GM13976 (cell line): ENCODE measurements at regions not wholly inside any gene's neighbourhood (a gene's known extent, or its start where the extent isn't known, plus 50 kb on each side); places are given as distances from the start of the nearest gene placed in this dataset.

ENCODE experiments used
- DNase-seq: peaks from one replicate; pipeline ENCODE4 v3.0.0; 2012; ENCODE audit warnings: low spot score
- in situ Hi-C: fragments of 300-500 bp; cut with MboI; formaldehyde crosslinking; loops from one replicate; pipeline ENCODE4 v1.12.0; 2022; ENCODE audit warnings: low sequenced_read_pairs, mixed read lengths, inconsistent platforms; ENCODE audit not compliant: unreplicated experiment
- TF ChIP-seq, protein P1 (sequence below): IDR thresholded peaks from 2 replicates; pipeline ENCODE4 v1.5.1; 2012; ENCODE audit warnings: borderline replicate concordance, mild to moderate bottlenecking; ENCODE audit not compliant: insufficient read depth; ENCODE audit errors: extremely low read depth, missing control alignments, control extremely low read depth

DNA sequence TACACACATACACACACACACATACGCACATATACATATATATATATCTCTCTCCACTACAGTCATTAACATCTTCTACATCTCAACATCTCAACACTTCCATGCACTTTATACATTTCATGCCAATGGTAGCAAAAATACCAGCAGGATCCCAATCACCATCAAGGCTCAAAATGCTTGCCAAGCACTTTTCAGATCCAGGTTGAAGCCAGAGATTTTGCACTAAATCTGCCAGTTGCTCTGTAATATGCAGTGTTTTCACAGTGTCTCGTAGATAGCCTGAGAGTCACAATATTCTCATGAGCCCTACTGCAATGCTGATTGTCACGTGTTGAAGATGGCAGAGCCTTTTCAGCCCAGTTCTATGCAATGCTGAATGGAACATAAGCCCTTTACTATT, 1140.9 kb upstream of the C9orf72 start:
- TF ChIP-seq, protein P1, sequence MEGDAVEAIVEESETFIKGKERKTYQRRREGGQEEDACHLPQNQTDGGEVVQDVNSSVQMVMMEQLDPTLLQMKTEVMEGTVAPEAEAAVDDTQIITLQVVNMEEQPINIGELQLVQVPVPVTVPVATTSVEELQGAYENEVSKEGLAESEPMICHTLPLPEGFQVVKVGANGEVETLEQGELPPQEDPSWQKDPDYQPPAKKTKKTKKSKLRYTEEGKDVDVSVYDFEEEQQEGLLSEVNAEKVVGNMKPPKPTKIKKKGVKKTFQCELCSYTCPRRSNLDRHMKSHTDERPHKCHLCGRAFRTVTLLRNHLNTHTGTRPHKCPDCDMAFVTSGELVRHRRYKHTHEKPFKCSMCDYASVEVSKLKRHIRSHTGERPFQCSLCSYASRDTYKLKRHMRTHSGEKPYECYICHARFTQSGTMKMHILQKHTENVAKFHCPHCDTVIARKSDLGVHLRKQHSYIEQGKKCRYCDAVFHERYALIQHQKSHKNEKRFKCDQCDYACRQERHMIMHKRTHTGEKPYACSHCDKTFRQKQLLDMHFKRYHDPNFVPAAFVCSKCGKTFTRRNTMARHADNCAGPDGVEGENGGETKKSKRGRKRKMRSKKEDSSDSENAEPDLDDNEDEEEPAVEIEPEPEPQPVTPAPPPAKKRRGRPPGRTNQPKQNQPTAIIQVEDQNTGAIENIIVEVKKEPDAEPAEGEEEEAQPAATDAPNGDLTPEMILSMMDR = no peak
- in situ Hi-C loops = no loop called here
- DNase-seq = no peak

DNA sequence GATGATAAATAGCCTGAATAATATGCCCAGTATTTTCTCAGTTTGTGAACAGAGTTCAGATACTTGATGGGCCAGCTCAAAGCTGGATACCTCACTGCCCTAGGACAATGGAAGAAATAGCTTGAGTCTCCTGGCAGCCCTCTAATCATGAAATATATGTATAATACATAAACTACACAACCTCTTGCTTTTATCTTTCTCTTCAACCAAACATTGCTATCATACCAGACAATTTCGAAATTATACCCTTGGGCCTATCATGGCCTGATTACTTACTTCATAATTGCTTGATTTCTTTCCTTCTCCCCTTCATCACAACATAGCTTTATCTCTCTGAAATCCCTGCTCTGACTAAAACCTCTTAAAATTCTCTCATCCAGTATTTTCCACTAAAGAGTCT, 1144.9 kb upstream of the C9orf72 start:
- TF ChIP-seq, protein P1 = no peak
- in situ Hi-C loops = no loop called here
- DNase-seq = no peak

DNA sequence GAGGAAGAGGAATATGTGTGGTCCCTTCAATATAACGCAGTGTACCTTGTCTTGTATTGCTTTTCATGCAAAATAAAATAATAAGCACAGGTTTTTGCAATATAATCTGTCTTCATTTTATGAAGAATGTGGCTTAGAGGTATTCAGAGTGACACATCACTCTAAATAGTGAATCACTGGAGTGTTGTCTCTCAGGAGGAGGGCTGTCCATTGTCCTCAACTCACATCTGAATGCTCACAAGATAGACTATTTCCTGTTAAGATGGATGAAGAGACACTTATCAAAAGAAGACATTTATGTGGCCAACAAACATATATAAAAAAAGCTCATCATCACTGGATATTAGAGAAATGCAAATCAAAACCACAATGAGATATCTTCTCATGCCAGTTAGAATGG, 1147.5 kb upstream of the C9orf72 start:
- in situ Hi-C loops = no loop called here
- DNase-seq = no peak
- TF ChIP-seq, protein P1 = no peak

DNA sequence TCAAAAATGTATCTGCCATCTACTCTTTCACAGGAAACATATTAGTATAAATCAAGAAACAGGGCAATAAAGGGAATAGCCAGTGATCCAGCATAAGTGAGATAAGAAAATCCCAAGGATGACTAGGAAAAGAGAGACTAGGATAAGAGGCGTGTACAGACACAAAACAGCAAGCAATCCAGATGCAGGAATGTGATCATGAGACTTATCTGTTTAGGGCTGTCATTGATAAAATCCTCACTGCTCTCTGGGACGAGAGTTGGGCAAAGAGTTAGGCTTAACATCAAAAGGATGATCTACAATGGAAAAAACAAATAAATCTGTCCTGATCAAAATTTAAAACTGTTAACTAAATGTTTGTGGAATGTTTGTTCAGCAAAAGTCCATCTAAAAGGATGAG, 1156.8 kb upstream of the C9orf72 start:
- TF ChIP-seq, protein P1 = no peak
- DNase-seq = no peak
- in situ Hi-C loops = no loop called here

DNA sequence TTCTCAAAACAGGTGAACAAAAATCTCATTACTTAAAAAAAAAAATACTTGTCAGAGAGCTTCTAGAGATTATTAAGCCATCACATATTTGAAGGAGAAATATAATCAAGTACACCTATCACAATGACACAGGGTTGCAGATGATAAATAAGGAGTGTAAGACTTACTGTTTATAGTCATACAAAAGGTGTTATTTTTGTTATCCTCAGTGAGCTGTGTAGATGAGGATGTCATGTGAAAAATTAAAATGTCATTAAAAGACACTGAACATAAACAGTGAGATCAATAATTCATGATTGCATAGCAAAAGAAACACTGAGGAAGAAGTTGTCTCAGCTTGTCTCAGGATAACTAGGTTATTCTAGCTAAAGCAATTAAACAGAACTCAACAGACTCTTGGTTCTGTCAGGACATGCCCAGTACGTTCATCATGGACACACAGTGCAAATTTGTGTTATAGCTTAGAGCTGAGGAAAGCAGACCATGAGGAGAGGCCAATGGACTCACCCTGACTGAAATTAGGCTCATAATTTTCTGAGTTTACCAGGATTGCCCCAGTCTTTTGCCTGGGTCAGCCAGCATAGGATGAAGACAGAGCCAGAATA, 1162.6 kb upstream of the C9orf72 start:
- in situ Hi-C loops = no loop called here
- DNase-seq = no peak
- TF ChIP-seq, protein P1 = no peak

DNA sequence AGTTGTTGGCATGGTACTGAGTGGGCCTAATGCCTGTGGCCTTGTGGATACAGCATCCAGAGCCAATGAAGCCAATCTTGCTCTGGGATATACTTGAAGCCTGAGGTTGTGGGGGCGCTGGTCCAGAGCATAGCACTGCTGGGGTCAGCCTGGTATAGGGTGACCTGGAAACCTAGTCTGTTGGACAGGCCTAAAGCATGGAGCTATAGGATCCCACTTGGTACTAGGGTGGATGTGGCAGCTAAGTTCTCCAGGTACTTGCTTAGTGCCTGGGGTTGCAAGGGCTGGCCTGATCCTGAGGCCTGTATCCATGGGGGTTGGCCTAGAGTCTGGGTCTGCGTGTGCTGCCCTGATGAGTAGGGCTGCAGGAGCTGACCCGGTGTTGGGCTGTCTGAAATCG, 1168.2 kb upstream of the C9orf72 start:
- in situ Hi-C loops = no loop called here
- no peak for DNase-seq
- TF ChIP-seq, protein P1 = no peak

DNA sequence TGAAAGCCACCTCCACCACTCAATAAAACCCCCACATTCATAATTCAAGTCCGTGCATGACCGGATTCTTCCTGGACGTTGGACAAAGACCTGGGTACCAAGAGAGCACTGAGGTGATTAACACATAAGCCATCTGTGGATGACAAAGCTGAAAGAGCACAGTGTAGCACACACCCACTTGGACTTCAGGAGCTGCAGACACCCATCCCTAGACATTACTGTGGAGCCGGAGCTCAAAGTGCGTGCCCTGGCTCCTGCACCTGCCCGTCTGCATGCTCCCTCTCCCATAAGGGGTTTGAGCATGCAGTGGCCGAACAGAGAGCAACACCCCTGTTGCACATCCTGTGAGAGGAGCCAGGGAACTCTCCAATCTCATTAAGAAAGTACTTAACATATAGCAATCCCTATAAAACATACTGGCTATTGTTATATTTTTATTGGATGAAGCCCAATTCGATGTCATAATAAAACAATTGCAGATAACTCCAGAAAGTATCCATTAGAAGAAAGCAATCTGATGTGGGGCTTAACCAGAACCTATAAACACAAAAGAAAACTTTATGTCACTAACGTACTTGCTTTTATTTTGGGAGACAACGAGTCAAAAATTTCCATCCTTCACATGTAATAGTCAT, 1174.2 kb upstream of the C9orf72 start:
- TF ChIP-seq, protein P1 = no peak
- no peak for DNase-seq
- in situ Hi-C loops = no loop called here
